ENCODE measurements at regions not wholly inside any gene's neighbourhood (a gene's known extent, or its start where the extent isn't known, plus 50 kb on each side); places are given as distances from the start of the nearest gene placed in this dataset.
"Not testable (repeated sequence)": the region's sequence is repeated elsewhere in the genome, so short reads cannot be mapped to it uniquely, and the experiment has no call there.

- DNase-seq: no peak
- TF ChIP-seq POLR2A (IDR thresholded peaks at IDR 0.05): no peak
- TF ChIP-seq, protein P1, sequence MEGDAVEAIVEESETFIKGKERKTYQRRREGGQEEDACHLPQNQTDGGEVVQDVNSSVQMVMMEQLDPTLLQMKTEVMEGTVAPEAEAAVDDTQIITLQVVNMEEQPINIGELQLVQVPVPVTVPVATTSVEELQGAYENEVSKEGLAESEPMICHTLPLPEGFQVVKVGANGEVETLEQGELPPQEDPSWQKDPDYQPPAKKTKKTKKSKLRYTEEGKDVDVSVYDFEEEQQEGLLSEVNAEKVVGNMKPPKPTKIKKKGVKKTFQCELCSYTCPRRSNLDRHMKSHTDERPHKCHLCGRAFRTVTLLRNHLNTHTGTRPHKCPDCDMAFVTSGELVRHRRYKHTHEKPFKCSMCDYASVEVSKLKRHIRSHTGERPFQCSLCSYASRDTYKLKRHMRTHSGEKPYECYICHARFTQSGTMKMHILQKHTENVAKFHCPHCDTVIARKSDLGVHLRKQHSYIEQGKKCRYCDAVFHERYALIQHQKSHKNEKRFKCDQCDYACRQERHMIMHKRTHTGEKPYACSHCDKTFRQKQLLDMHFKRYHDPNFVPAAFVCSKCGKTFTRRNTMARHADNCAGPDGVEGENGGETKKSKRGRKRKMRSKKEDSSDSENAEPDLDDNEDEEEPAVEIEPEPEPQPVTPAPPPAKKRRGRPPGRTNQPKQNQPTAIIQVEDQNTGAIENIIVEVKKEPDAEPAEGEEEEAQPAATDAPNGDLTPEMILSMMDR (IDR thresholded peaks at IDR 0.05): no peak
- Histone ChIP-seq H3K4me3 (replicated peaks in 1 of 3) (no peak overlapping the region), H3K4me1 (no peaks in the 10 kb centered on the region), H3K27ac (no peak overlapping the region), H3K9me3 (no peaks in the 10 kb centered on the region), H3K36me3 (no peaks in the 10 kb centered on the region), H3K27me3 (no peaks in the 10 kb centered on the region)
- intact Hi-C loops (cut with DNase I): no loop called here
Measured at GRCh38 chr3:169009453-169009852, 654.1 kb downstream of the MECOM start.

DNA sequence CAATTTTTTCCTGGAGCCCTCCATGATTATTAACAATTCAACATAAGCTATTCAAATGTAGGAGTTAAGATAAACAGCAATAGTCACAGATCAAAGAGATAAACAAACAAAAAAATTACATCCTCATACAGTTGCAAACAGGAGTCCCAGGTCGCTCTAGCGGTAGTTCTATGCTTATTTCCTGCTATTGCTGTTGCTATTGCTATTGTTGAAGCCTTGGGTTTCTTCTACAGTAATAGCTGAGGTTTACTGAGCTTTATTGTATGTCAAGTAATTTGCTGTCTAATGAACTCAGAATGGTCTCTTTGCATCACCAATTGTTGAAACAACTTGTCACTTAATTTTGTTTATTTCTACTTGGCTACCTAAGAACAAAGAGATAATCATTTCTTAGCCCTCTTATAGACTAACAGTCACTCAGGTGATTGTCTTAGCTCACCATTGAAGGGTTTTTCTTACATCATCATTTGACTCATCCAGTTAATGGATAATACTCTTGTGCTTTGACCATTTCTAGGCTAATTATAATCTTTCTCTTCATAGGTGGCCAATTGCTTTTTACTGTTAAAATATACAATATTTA is 654.6 kb downstream of the MECOM start:
- no peak for TF ChIP-seq POLR2A (IDR thresholded peaks at IDR 0.05)
- TF ChIP-seq, protein P1 (IDR thresholded peaks at IDR 0.05): no peak
- 37 to 45% methylated on average over 2 of the region's 2 CpGs for WGBS, 2 donors

DNA sequence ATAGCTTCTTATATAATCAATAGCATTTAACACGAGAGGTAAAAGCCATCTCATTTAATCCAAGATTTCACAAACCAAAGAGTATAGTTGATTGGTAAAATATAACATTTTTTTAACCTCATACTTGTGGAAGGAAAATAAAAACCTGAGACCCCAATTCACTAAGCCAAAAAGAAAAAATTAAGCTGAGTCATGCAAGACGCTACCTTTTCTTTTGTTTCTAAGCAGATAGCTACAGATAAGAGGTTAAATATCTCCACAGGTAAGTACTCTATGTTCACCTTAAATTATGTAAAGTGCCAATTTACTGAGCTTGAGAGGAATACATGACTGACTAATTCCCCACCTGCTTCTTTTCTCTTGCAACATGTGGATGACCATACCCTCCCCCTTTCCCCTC is 656.4 kb downstream of the MECOM start:
- no peak overlapping the region for H3K4me3 ChIP-seq (replicated peaks in 1 of 3)
- no peak for DNase-seq
- intact Hi-C loops (cut with DNase I): no loop called here
- H3K4me1 ChIP-seq: no peaks in the 10 kb centered on the region
- no peak overlapping the region for H3K27ac ChIP-seq
- no peak for TF ChIP-seq POLR2A (IDR thresholded peaks at IDR 0.05)
- TF ChIP-seq, protein P1 (IDR thresholded peaks at IDR 0.05): no peak
- 82 to 86% methylated on average over 2 of the region's 2 CpGs for whole genome bisulfite sequencing, 2 donors
- no peaks in the 10 kb centered on the region for H3K36me3 ChIP-seq
- H3K9me3 ChIP-seq: no peaks in the 10 kb centered on the region
- no peaks in the 10 kb centered on the region for H3K27me3 ChIP-seq

More for the DNA sequence above, 654.6 kb downstream of the MECOM start:
- Histone ChIP-seq H3K27ac (no peak overlapping the region), H3K9me3 (no peaks in the 10 kb centered on the region), H3K4me1 (no peaks in the 10 kb centered on the region), H3K4me3 (replicated peaks in 1 of 3) (no peak overlapping the region), H3K27me3 (no peaks in the 10 kb centered on the region), H3K36me3 (no peaks in the 10 kb centered on the region)
- intact Hi-C loops (cut with DNase I): no loop called here
- DNase-seq: no peak

DNA sequence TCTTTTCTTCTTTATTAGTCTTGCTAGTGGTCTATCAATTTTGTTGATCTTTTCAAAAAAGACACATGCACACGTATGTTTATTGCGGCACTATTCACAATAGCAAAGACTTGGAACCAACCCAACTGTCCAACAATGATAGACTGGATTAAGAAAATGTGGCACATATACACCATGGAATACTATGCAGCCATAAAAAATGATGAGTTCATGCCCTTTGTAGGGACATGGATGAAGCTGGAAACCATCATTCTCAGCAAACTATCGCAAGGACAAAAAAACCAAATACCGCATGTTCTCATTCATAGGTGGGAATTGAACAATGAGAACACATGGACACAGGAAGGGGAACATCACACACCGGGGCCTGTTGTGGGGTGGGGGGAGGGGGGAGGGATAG is 657.1 kb downstream of the MECOM start:
- 99% methylated on average over 3 to 4 of the region's 5 CpGs for WGBS, 2 donors

GRCh38 chr3:169002689-169003088 is 660.8 kb downstream of the MECOM start:
- intact Hi-C loops (cut with DNase I): no loop called here

More for the DNA sequence above, 657.1 kb downstream of the MECOM start:
- H3K9me3 ChIP-seq; H3K4me1 ChIP-seq; intact Hi-C loops (cut with DNase I); H3K27ac ChIP-seq; DNase-seq; H3K36me3 ChIP-seq; H3K27me3 ChIP-seq; H3K4me3 ChIP-seq (replicated peaks in 1 of 3): not testable (repeated sequence)

More at GRCh38 chr3:169002689-169003088, 660.8 kb downstream of the MECOM start:
- no peaks in the 10 kb centered on the region for H3K4me1 ChIP-seq
- no peaks in the 10 kb centered on the region for H3K27me3 ChIP-seq
- TF ChIP-seq, protein P1 (IDR thresholded peaks at IDR 0.05): no peak
- TF ChIP-seq POLR2A (IDR thresholded peaks at IDR 0.05): no peak
- H3K4me3 ChIP-seq (replicated peaks in 1 of 3): no peak overlapping the region
- no peak overlapping the region for H3K27ac ChIP-seq
- no peaks in the 10 kb centered on the region for H3K9me3 ChIP-seq
- no peak for DNase-seq
- H3K36me3 ChIP-seq: no peaks in the 10 kb centered on the region

All from thyroid gland (tissue), 4 donors.